WTC11 (cell line): ENCODE measurements at regions not wholly inside any gene's neighbourhood (a gene's known extent, or its start where the extent isn't known, plus 50 kb on each side); places are given as distances from the start of the nearest gene placed in this dataset.

Experiments
- ATAC-seq: fragments of 200-7000 bp; cut with Tn5 transposase; 2 replicates; pipeline ENCODE4 v1.10.0; 2021; ENCODE audit warnings: mild to moderate bottlenecking, moderate library complexity
- CTCF ChIA-PET: fragments of 300-600 bp; sonication (Branson Sonifier 250); formaldehyde crosslinking; loops from one replicate; lab custom pipeline; 2021; ENCODE audit warnings: antibody characterized with exemption; lab: Charles Lee
- POLR2A ChIA-PET: fragments of 350-600 bp; sonication (Branson Sonifier 250); formaldehyde crosslinking; loops from one replicate; lab custom pipeline; 2021; ENCODE audit warnings: antibody characterized with exemption; lab: Charles Lee
- DNase-seq: peaks from one replicate; pipeline ENCODE4 v3.0.0; 2021; ENCODE audit warnings: low spot score
- H3K27ac Mint-ChIP-seq: 2 replicates; pipeline ENCODE4 v1.8.0; 2021; ENCODE audit warnings: mixed read lengths
- H3K27me3 Mint-ChIP-seq: 2 replicates; pipeline ENCODE4 v1.8.0; 2021; ENCODE audit warnings: low read depth, mild to moderate bottlenecking, moderate library complexity, mixed read lengths
- H3K36me3 Mint-ChIP-seq: 2 replicates; pipeline ENCODE4 v1.8.0; 2021; ENCODE audit warnings: mixed read lengths
- H3K4me1 Mint-ChIP-seq: 2 replicates; pipeline ENCODE4 v1.8.0; 2022; ENCODE audit warnings: mixed read lengths
- H3K4me3 Mint-ChIP-seq: 2 replicates; pipeline ENCODE4 v1.8.0; 2021; ENCODE audit warnings: mild to moderate bottlenecking, moderate library complexity, mixed read lengths
- H3K9me3 Mint-ChIP-seq: 2 replicates; pipeline ENCODE4 v1.8.0; 2021; ENCODE audit warnings: mixed read lengths
- AFF4 ChIP-seq: sonication (generic); formaldehyde crosslinking; IDR thresholded peaks from 2 replicates; pipeline ENCODE4 v1.8.1; 2023; ENCODE audit warnings: mild to moderate bottlenecking, missing genetic modification reagents, borderline replicate concordance
- AR ChIP-seq: fragments of 250-450 bp; sonication (Bioruptor Pico); IDR thresholded peaks from 2 replicates; pipeline ENCODE4 v1.9.0; 2021; ENCODE audit warnings: mild to moderate bottlenecking
- ATF2 ChIP-seq: sonication (generic); formaldehyde crosslinking; IDR thresholded peaks from 2 replicates; pipeline ENCODE4 v1.8.1; 2022; ENCODE audit warnings: low read depth, missing genetic modification reagents, borderline replicate concordance
- CDX4 ChIP-seq: fragments of 250-450 bp; sonication (Bioruptor Pico); IDR thresholded peaks from 2 replicates; pipeline ENCODE4 v1.9.0; 2021; ENCODE audit warnings: moderate library complexity, mild to moderate bottlenecking, inconsistent platforms, borderline replicate concordance
- CREM ChIP-seq: sonication (generic); formaldehyde crosslinking; IDR thresholded peaks from 2 replicates; pipeline ENCODE4 v1.8.1; 2022; ENCODE audit warnings: mild to moderate bottlenecking, missing genetic modification reagents, moderate library complexity
- CTCF ChIP-seq: fragments of 200-600 bp; IDR thresholded peaks from 2 replicates; pipeline ENCODE4 v1.8.0; 2022; ENCODE audit warnings: antibody characterized with exemption
- EMX1 ChIP-seq: fragments of 250-450 bp; sonication (Bioruptor Pico); IDR thresholded peaks from 2 replicates; pipeline ENCODE4 v1.8.0; 2021; ENCODE audit warnings: mild to moderate bottlenecking
- ETV6 ChIP-seq: sonication (generic); formaldehyde crosslinking; IDR thresholded peaks from 2 replicates; pipeline ENCODE4 v1.8.1; 2022; ENCODE audit warnings: mild to moderate bottlenecking, missing genetic modification reagents
- IRF1 ChIP-seq: sonication (generic); formaldehyde crosslinking; IDR thresholded peaks from 2 replicates; pipeline ENCODE4 v1.8.0; 2023; ENCODE audit warnings: missing genetic modification reagents
- JAZF1 ChIP-seq: fragments of 250-450 bp; sonication (Bioruptor Pico); IDR thresholded peaks from 2 replicates; pipeline ENCODE4 v1.9.0; 2021; ENCODE audit warnings: moderate library complexity, mild to moderate bottlenecking, inconsistent platforms
- MAX ChIP-seq: sonication (generic); formaldehyde crosslinking; IDR thresholded peaks from 2 replicates; pipeline ENCODE4 v1.8.0; 2022; ENCODE audit warnings: mild to moderate bottlenecking, missing genetic modification reagents
- MYBL2 ChIP-seq: sonication (generic); formaldehyde crosslinking; IDR thresholded peaks from 2 replicates; pipeline ENCODE4 v1.8.1; 2023; ENCODE audit warnings: mild to moderate bottlenecking, moderate library complexity, missing genetic modification reagents
- NFE2L1 ChIP-seq: sonication (generic); formaldehyde crosslinking; IDR thresholded peaks from 2 replicates; pipeline ENCODE4 v1.8.1; 2023; ENCODE audit warnings: missing genetic modification reagents
- NFYB ChIP-seq: sonication (generic); formaldehyde crosslinking; conservative IDR thresholded peaks from 2 replicates; pipeline ENCODE4 v1.8.0; 2022; ENCODE audit warnings: low read depth, missing genetic modification reagents
- NR1H2 ChIP-seq: sonication (generic); formaldehyde crosslinking; IDR thresholded peaks from 2 replicates; pipeline ENCODE4 v1.9.0; 2021; ENCODE audit warnings: mild to moderate bottlenecking, moderate library complexity, missing genetic modification reagents
- RELA ChIP-seq: sonication (generic); formaldehyde crosslinking; IDR thresholded peaks from 2 replicates; pipeline ENCODE4 v1.8.1; 2022; ENCODE audit warnings: missing genetic modification reagents, mild to moderate bottlenecking, borderline replicate concordance
- TEAD4 ChIP-seq: sonication (generic); formaldehyde crosslinking; IDR thresholded peaks from 2 replicates; pipeline ENCODE4 v1.8.0; 2022; ENCODE audit warnings: mild to moderate bottlenecking, missing genetic modification reagents
- USF2 ChIP-seq: sonication (generic); formaldehyde crosslinking; IDR thresholded peaks from 2 replicates; pipeline ENCODE4 v1.8.1; 2023; ENCODE audit warnings: mild to moderate bottlenecking, missing genetic modification reagents, moderate library complexity
- ZNF263 ChIP-seq: sonication (generic); formaldehyde crosslinking; IDR thresholded peaks from 2 replicates; pipeline ENCODE4 v1.8.1; 2022; ENCODE audit warnings: low read depth, mild to moderate bottlenecking, moderate library complexity, missing genetic modification reagents
- ZNF281 ChIP-seq: sonication (generic); formaldehyde crosslinking; IDR thresholded peaks from 2 replicates; pipeline ENCODE4 v1.8.0; 2023; ENCODE audit warnings: mild to moderate bottlenecking, missing genetic modification reagents
- ZNF396 ChIP-seq: fragments of 250-450 bp; sonication (Bioruptor Pico); IDR thresholded peaks from 2 replicates; pipeline ENCODE4 v1.8.0; 2021; ENCODE audit warnings: mild to moderate bottlenecking, moderate library complexity, borderline replicate concordance
- ZNF416 ChIP-seq: fragments of 250-450 bp; sonication (Bioruptor Pico); IDR thresholded peaks from 2 replicates; pipeline ENCODE4 v1.9.0; 2021; ENCODE audit warnings: mild to moderate bottlenecking, inconsistent platforms

- Mint-ChIP-seq H3K36me3 (no peaks in the 10 kb centered on the region), H3K9me3 (no peaks in the 10 kb centered on the region), H3K27me3 (no peaks in the 10 kb centered on the region), H3K4me1 (peaks cover 51% of the 10 kb centered on the region), H3K27ac (peak overlapping the region; percentile 100), H3K4me3 (peak overlapping the region; percentile 87)
- DNase-seq (no peak), ATAC-seq (peak; percentile 4)
- ChIA-PET POLR2A (interaction anchor here (0.6 to 9.1 kb wide), 34 partner anchors 9 to 1705 kb away, joined by 3 to 471 read pairs (median 8); a partner anchor contains a TSS), CTCF (interaction anchor here (1.2 kb wide), 1 partner anchor 12 kb away, joined by 4 read pairs; no protein-coding TSS in a partner anchor)
- no peak for TF ChIP-seq CTCF
- no peak for TF ChIP-seq CDX4 (CRISPR knock-in tag)
- no peak for TF ChIP-seq MAX (CRISPR knock-in tag)
- no peak for TF ChIP-seq MYBL2 (CRISPR knock-in tag)
- TF ChIP-seq ZNF396 = no peak
- no peak for TF ChIP-seq NFE2L1 (CRISPR knock-in tag)
- no peak for TF ChIP-seq ATF2 (CRISPR knock-in tag)
- peak; percentile 96 for TF ChIP-seq AR (CRISPR knock-in tag)
- no peak for TF ChIP-seq NFYB
- peak; percentile 16; the same call in 1 of the 2 replicates for TF ChIP-seq ETV6 (CRISPR knock-in tag)
- TF ChIP-seq ZNF416 (CRISPR knock-in tag) = peak; percentile 90
- no peak for TF ChIP-seq ZNF263 (CRISPR knock-in tag)
- TF ChIP-seq ZNF281 (CRISPR knock-in tag) = no peak
- no peak for TF ChIP-seq USF2 (CRISPR knock-in tag)
- no peak for TF ChIP-seq IRF1 (CRISPR knock-in tag)
- no peak for TF ChIP-seq NR1H2 (CRISPR knock-in tag)
- TF ChIP-seq JAZF1 (CRISPR knock-in tag) = no peak
- no peak for TF ChIP-seq TEAD4 (CRISPR knock-in tag)
- no peak for TF ChIP-seq RELA (CRISPR knock-in tag)
- TF ChIP-seq EMX1 (CRISPR knock-in tag) = peak; percentile 97; the same call in 1 of the 2 replicates
- TF ChIP-seq CREM (CRISPR knock-in tag) = no peak
- no peak; the same call in 1 of the 2 replicates for TF ChIP-seq AFF4 (CRISPR knock-in tag)
Measured at GRCh38 chr6:26187981-26188635, 100.9 kb downstream of the HFE start.
